IMR-90 (cell line): ENCODE measurements at regions not wholly inside any gene's neighbourhood (a gene's known extent, or its start where the extent isn't known, plus 50 kb on each side); places are given as distances from the start of the nearest gene placed in this dataset.

Source experiments
- ATAC-seq: fragments of 200-7000 bp; cut with Tn5 transposase; 2 replicates; pipeline ENCODE4 v1.9.1; 2020; ENCODE audit warnings: low read depth, mild to moderate bottlenecking, moderate library complexity
- BruUV-seq: library from RNA; stranded (reverse); fragments of 400-500 nt; replicated peaks from 2 replicates; lab custom pipeline; 2021; lab: Mats Ljungman, UMichigan
- CTCF ChIA-PET: fragments of 300-600 bp; formaldehyde crosslinking; extraction: SDS; loops from one replicate; lab custom pipeline; 2021; ENCODE audit warnings: antibody characterized with exemption; lab: Yijun Ruan, JAX
- POLR2A ChIA-PET: fragments of 300-600 bp; sonication (Branson Sonifier 250); formaldehyde crosslinking; loops from one replicate; lab custom pipeline; 2022; ENCODE audit warnings: antibody characterized with exemption; ENCODE audit not compliant: unreplicated experiment; lab: Charles Lee
- DNase-seq: peaks from one replicate; pipeline ENCODE4 v3.0.0; 2013
- H2AFZ ChIP-seq: replicated peaks from 2 replicates; pipeline ENCODE3; 2013; ENCODE audit warnings: low read length, mild to moderate bottlenecking; ENCODE audit not compliant: poor library complexity
- H2AK5ac ChIP-seq: 2 replicates; pipeline ENCODE4 v1.6.1; 2013; ENCODE audit warnings: low read depth, low read length, inconsistent platforms
- H2AK9ac ChIP-seq: replicated peaks from 2 replicates; pipeline ENCODE3; 2013; ENCODE audit warnings: mild to moderate bottlenecking, low read depth, low read length, moderate library complexity; ENCODE audit not compliant: poor library complexity
- H2BK120ac ChIP-seq: 2 replicates; pipeline ENCODE4 v1.6.1; 2013; ENCODE audit warnings: low read depth, low read length, inconsistent platforms
- H2BK15ac ChIP-seq: 3 replicates; pipeline ENCODE4 v1.6.1; 2013; ENCODE audit warnings: low read depth, low read length, inconsistent platforms
- H2BK20ac ChIP-seq: 2 replicates; pipeline ENCODE4 v1.6.1; 2013; ENCODE audit warnings: low read depth, mild to moderate bottlenecking, inconsistent platforms, low read length, moderate library complexity
- H2BK5ac ChIP-seq: 2 replicates; pipeline ENCODE4 v1.6.1; 2013; ENCODE audit warnings: mild to moderate bottlenecking, low read depth, low read length, inconsistent platforms; ENCODE audit not compliant: poor library complexity, severe bottlenecking
- H3K14ac ChIP-seq: replicated peaks from 2 replicates; pipeline ENCODE4 v1.6.1; 2013; ENCODE audit warnings: low read depth, low read length, inconsistent platforms
- H3K18ac ChIP-seq: 2 replicates; pipeline ENCODE4 v1.6.1; 2013; ENCODE audit warnings: low read depth, low read length, control low read depth
- H3K23ac ChIP-seq: 2 replicates; pipeline ENCODE4 v1.6.1; 2013; ENCODE audit warnings: low read depth, low read length, inconsistent platforms
- H3K27ac ChIP-seq: 2 replicates; pipeline ENCODE4 v1.5.1; 2013; ENCODE audit warnings: mild to moderate bottlenecking, control low read depth, low read length; ENCODE audit not compliant: insufficient read depth
- H3K27me3 ChIP-seq: 2 replicates; pipeline ENCODE4 v1.6.1; 2013; ENCODE audit warnings: low read length; ENCODE audit not compliant: control insufficient read depth, insufficient read depth
- H3K36me3 ChIP-seq: 2 replicates; pipeline ENCODE4 v1.6.1; 2013; ENCODE audit warnings: low read length, mixed read lengths; ENCODE audit not compliant: control insufficient read depth, insufficient read depth
- H3K4ac ChIP-seq: 2 replicates; pipeline ENCODE4 v1.6.1; 2013; ENCODE audit warnings: low read depth, low read length, inconsistent platforms
- H3K4me1 ChIP-seq: 2 replicates; pipeline ENCODE4 v1.6.1; 2013; ENCODE audit warnings: low read length, mixed read lengths; ENCODE audit not compliant: control insufficient read depth, insufficient read depth
- H3K4me2 ChIP-seq: 2 replicates; pipeline ENCODE4 v1.6.1; 2013; ENCODE audit warnings: low read depth, mild to moderate bottlenecking, control low read depth, low read length, moderate library complexity
- H3K4me3 ChIP-seq: 2 replicates; pipeline ENCODE4 v1.5.1; 2013; ENCODE audit warnings: low read depth, mild to moderate bottlenecking, control low read depth, low read length, moderate library complexity; ENCODE audit not compliant: insufficient read depth
- H3K56ac ChIP-seq: 2 replicates; pipeline ENCODE4 v1.6.1; 2013; ENCODE audit warnings: low read length, inconsistent platforms; ENCODE audit not compliant: insufficient read depth; ENCODE audit errors: extremely low read depth
- H3K79me1 ChIP-seq, 2 experiments: 2 replicates each; pipeline ENCODE4 v1.6.1; 2013; ENCODE audit warnings: low read length in 2 of 2, inconsistent platforms in 1 of 2, low read depth in 1 of 2
- H3K9ac ChIP-seq: 2 replicates; pipeline ENCODE4 v1.6.1; 2013; ENCODE audit warnings: low read depth, low read length, control low read depth
- H3K9me1 ChIP-seq: 2 replicates; pipeline ENCODE4 v1.6.1; 2013; ENCODE audit warnings: low read length, inconsistent platforms; ENCODE audit not compliant: insufficient read depth
- H3K9me3 ChIP-seq: 2 replicates; pipeline ENCODE4 v1.6.1; 2013; ENCODE audit warnings: low read length; ENCODE audit not compliant: control insufficient read depth, insufficient read depth
- H4K20me1 ChIP-seq: 2 replicates; pipeline ENCODE4 v1.6.1; 2013; ENCODE audit warnings: low read length, inconsistent platforms; ENCODE audit not compliant: insufficient read depth
- H4K5ac ChIP-seq: 2 replicates; pipeline ENCODE4 v1.6.1; 2013; ENCODE audit warnings: mild to moderate bottlenecking, low read depth, low read length, control low read depth
- H4K8ac ChIP-seq, 2 experiments: 2 replicates each; pipeline ENCODE4 v1.6.1; 2013; ENCODE audit warnings: low read depth in 2 of 2, low read length in 2 of 2, control low read depth in 1 of 2, inconsistent platforms in 1 of 2
- H4K91ac ChIP-seq: 2 replicates; pipeline ENCODE4 v1.6.1; 2013; ENCODE audit warnings: low read depth, low read length, inconsistent platforms; ENCODE audit not compliant: insufficient read depth
- NFE2L2 ChIP-seq: fragments of 150-350 bp; IDR thresholded peaks from 2 replicates; pipeline ENCODE4 v1.6.1; 2016; ENCODE audit warnings: low read depth, mild to moderate bottlenecking, low read length
- WGBS, 2 experiments: methylation state at CpG; one replicate each; pipeline versions ENCODE4 v1.1.5 to v1.1.7; 2013; ENCODE audit warnings: missing lambda C conversion rate in 2 of 2; ENCODE audit not compliant: insufficient read length in 1 of 2; ENCODE audit errors: extremely low coverage in 2 of 2; 5-methylcytosine and 5-hydroxymethylcytosine counted together
- dilution Hi-C: fragments of 300-500 bp; cut with HindIII; formaldehyde crosslinking; loops from one replicate; pipeline ENCODE4 v1.14.3; 2018; ENCODE audit warnings: low sequenced_read_pairs; ENCODE audit not compliant: unreplicated experiment
- in situ Hi-C: fragments of 300-500 bp; cut with MboI; formaldehyde crosslinking; loops from 3 replicates; pipeline ENCODE4 v1.14.3; 2019; ENCODE audit warnings: low sequenced_read_pairs, inconsistent platforms, mixed read lengths
- intact Hi-C: fragments of 100-400 bp; cut with micrococcal nuclease; formaldehyde crosslinking; loops from 2 replicates; pipeline ENCODE4 v1.10.0; 2022

- no peak overlapping the region for H3K4me2 ChIP-seq
- no peaks in the 10 kb centered on the region for H3K79me1 ChIP-seq
- H3K4me3 ChIP-seq: no peak overlapping the region
- H3K4me1 ChIP-seq: no peaks in the 10 kb centered on the region
- ChIA-PET CTCF (interaction anchor here (0.6 kb wide), 1 partner anchor 20 kb away, joined by 3 read pairs; no protein-coding TSS in a partner anchor), POLR2A (no interaction called here)
- no peak overlapping the region for H3K14ac ChIP-seq
- H3K9ac ChIP-seq: no peak overlapping the region
- H3K9me3 ChIP-seq: no peaks in the 10 kb centered on the region
- no peak overlapping the region for H3K23ac ChIP-seq
- BruUV-seq: no TSS peak
- TF ChIP-seq NFE2L2: no peak
- H3K9me1 ChIP-seq: peaks cover 2% of the 10 kb centered on the region; the same call in 1 of the 2 replicates
- no peak overlapping the region for H2BK120ac ChIP-seq
- dilution Hi-C loops: no loop called here
- ATAC-seq: no peak
- H2AK9ac ChIP-seq: no peak overlapping the region
- intact Hi-C loops: no loop called here
- H3K56ac ChIP-seq: no peak overlapping the region
- H2BK5ac ChIP-seq: no peak overlapping the region
- H2BK20ac ChIP-seq: no peak overlapping the region
- no peak overlapping the region for H3K4ac ChIP-seq
- in situ Hi-C loops: no loop called here
- H3K18ac ChIP-seq: no peak overlapping the region
- no peaks in the 10 kb centered on the region for H3K36me3 ChIP-seq
- no peak overlapping the region for H4K5ac ChIP-seq
- H3K27me3 ChIP-seq: peaks cover 6% of the 10 kb centered on the region; the same call in 1 of the 2 replicates
- no peak overlapping the region for H2AK5ac ChIP-seq
- H4K91ac ChIP-seq: no peak overlapping the region
- H4K8ac ChIP-seq: no peak overlapping the region
- H2AFZ ChIP-seq: no peak overlapping the region
- DNase-seq: no peak
- no peak overlapping the region for H3K27ac ChIP-seq
- H4K20me1 ChIP-seq: no peaks in the 10 kb centered on the region
- WGBS, 2 experiments: 67% methylated on average over 1 of the region's 12 CpGs; no CpG with 5 or more reads in 1 of the 2 experiments
- H2BK15ac ChIP-seq: no peak overlapping the region
These were observed 182.5 kb upstream of the HS6ST1 start for GRCh38 chr2:128501006-128501690.
